K562 (cell line): ENCODE measurements at regions not wholly inside any gene's neighbourhood (a gene's known extent, or its start where the extent isn't known, plus 50 kb on each side); places are given as distances from the start of the nearest gene placed in this dataset.
"Not testable (repeated sequence)": the region's sequence is repeated elsewhere in the genome, so short reads cannot be mapped to it uniquely, and the experiment has no call there.

ENCODE experiments used
- ATAC-seq: fragments of 200-7000 bp; cut with Tn5 transposase; 3 replicates; pipeline ENCODE4 v1.9.1; 2020; ENCODE audit warnings: moderate library complexity
- BruUV-seq: library from RNA; stranded (reverse); fragments of 400-500 nt; replicated peaks from 2 replicates; lab custom pipeline; 2021; lab: Mats Ljungman, UMichigan
- CTCF ChIA-PET: fragments of 300-600 bp; formaldehyde crosslinking; extraction: SDS; loops from one replicate; lab custom pipeline; 2021; ENCODE audit warnings: low intra/inter-chr PET ratio; lab: Yijun Ruan, JAX
- POLR2A ChIA-PET: fragments of 300-600, 350-650 bp; sonication (Branson Sonifier 250); formaldehyde crosslinking; extraction: SDS; loops from one replicate; lab custom pipeline; 2021; ENCODE audit warnings: antibody characterized with exemption, inconsistent platforms; lab: Yijun Ruan, JAX
- DNase-seq, 4 experiments: peaks; one replicate each; pipeline versions ENCODE4 v3.0.0 to v3.0.0-alpha.2; 2011 to 2018; ENCODE audit warnings: low spot score in 3 of 4, mixed read lengths in 3 of 4; ENCODE audit errors: extremely low read depth in 1 of 4
- FAIRE-seq: peaks from 2 replicates; lab custom pipeline; 2011; peaks lifted over from hg19 to GRCh38; lab: Jason Lieb, UNC
- H2AFZ ChIP-seq: 2 replicates; pipeline ENCODE4 v1.6.0; 2011; ENCODE audit warnings: low read depth, low read length, control low read depth, inconsistent platforms
- H3K27ac ChIP-seq: fragments of 200-600 bp; 3 replicates; pipeline ENCODE4 v1.8.0; 2011; ENCODE audit warnings: low read depth, mild to moderate bottlenecking, control low read depth, inconsistent platforms, low read length, moderate library complexity, mixed read lengths; ENCODE audit errors: extremely low read depth
- H3K27me3 ChIP-seq, 2 experiments: fragments of 300-600 bp in 1 of 2; 2 replicates in 1 of 2; 3 replicates in 1 of 2; pipeline versions ENCODE4 v1.6.0 to v1.8.0; 2011; ENCODE audit warnings: inconsistent platforms in 2 of 2, low read length in 2 of 2, mild to moderate bottlenecking in 1 of 2, mixed read lengths in 1 of 2, moderate library complexity in 1 of 2; ENCODE audit not compliant: control insufficient read depth in 2 of 2, insufficient read depth in 2 of 2
- H3K36me3 ChIP-seq: fragments of 300-600 bp; 3 replicates; pipeline ENCODE4 v1.8.0; 2011; ENCODE audit warnings: mild to moderate bottlenecking, low read length, inconsistent platforms; ENCODE audit not compliant: control insufficient read depth, insufficient read depth
- H3K4me1 ChIP-seq, 2 experiments: fragments of 200-600 bp in 1 of 2; replicated peaks in 1 of 2; 2 replicates in 1 of 2; 3 replicates in 1 of 2; pipeline versions ENCODE4 v1.5.1 to v1.8.0; 2011; ENCODE audit warnings: inconsistent platforms in 2 of 2, low read length in 2 of 2, mild to moderate bottlenecking in 1 of 2, mixed read lengths in 1 of 2, moderate library complexity in 1 of 2; ENCODE audit not compliant: control insufficient read depth in 2 of 2, insufficient read depth in 2 of 2
- H3K4me2 ChIP-seq: 2 replicates; pipeline ENCODE4 v1.6.1; 2011; ENCODE audit warnings: low read length, control low read depth, inconsistent platforms, mixed read lengths; ENCODE audit not compliant: insufficient read depth
- H3K4me3 ChIP-seq: fragments of 200-600 bp; sonication (generic), shearing (Covaris generic); 2 replicates; pipeline ENCODE4 v1.5.1; 2016; ENCODE audit warnings: control low read depth, inconsistent platforms
- H3K79me2 ChIP-seq: fragments of 200-600 bp; 3 replicates; pipeline ENCODE4 v1.8.0; 2011; ENCODE audit warnings: low read length, inconsistent platforms; ENCODE audit not compliant: control insufficient read depth, insufficient read depth
- H3K9ac ChIP-seq, 2 experiments: 2 replicates each; pipeline versions ENCODE4 v1.6.0 to v1.6.1; 2011; ENCODE audit warnings: low read depth in 2 of 2, low read length in 2 of 2, control low read depth in 1 of 2, inconsistent platforms in 1 of 2, mild to moderate bottlenecking in 1 of 2, mixed read lengths in 1 of 2; ENCODE audit not compliant: insufficient read depth in 1 of 2
- H3K9me1 ChIP-seq: one replicate; pipeline ENCODE4 v1.6.0; 2011; ENCODE audit warnings: inconsistent platforms, mild to moderate bottlenecking, low read length, moderate library complexity; ENCODE audit not compliant: control insufficient read depth, insufficient read depth
- H3K9me3 ChIP-seq: replicated peaks from 2 replicates; pipeline ENCODE4 v1.5.1; 2011; ENCODE audit warnings: low read depth, low read length, inconsistent platforms; ENCODE audit not compliant: control insufficient read depth, insufficient read depth
- H4K20me1 ChIP-seq: replicated peaks from 2 replicates; pipeline ENCODE4 v1.6.1; 2011; ENCODE audit warnings: low read length, inconsistent platforms, mixed read lengths; ENCODE audit not compliant: control insufficient read depth, insufficient read depth
- BACH1 ChIP-seq: fragments of 200-800 bp; sonication (Bioruptor generic); IDR thresholded peaks from 2 replicates; pipeline ENCODE4 v1.6.1; 2016; ENCODE audit warnings: missing genetic modification characterization, missing compliant biosample characterization
- RAD51 ChIP-seq: fragments of 450-650 bp; IDR thresholded peaks from 2 replicates; pipeline ENCODE4 v1.7.1; 2016; ENCODE audit warnings: low read depth, mild to moderate bottlenecking, borderline replicate concordance
- ZEB2 ChIP-seq: fragments of 450-650 bp; IDR thresholded peaks from 2 replicates; pipeline ENCODE4 v1.6.1; 2016
- ZNF384 ChIP-seq: IDR thresholded peaks from 2 replicates; pipeline ENCODE4 v1.6.1; 2012; ENCODE audit warnings: low read depth, low read length, improper control_type of control experiment
- ZNF780A ChIP-seq: fragments of 250-450 bp; sonication (Bioruptor Pico); IDR thresholded peaks from 2 replicates; pipeline ENCODE4 v1.5.0; 2021; ENCODE audit warnings: mild to moderate bottlenecking
- ZSCAN29 ChIP-seq: fragments of 450-650 bp; IDR thresholded peaks from 2 replicates; pipeline ENCODE4 v1.6.1; 2017
- whole genome bisulfite sequencing: fragments of 100-300 bp; shearing (Covaris generic); methylation state at CpG from one replicate; pipeline ENCODE4 v1.1.6; 2016; ENCODE audit warnings: low coverage, mixed read lengths; ENCODE audit not compliant: insufficient coverage; ENCODE audit errors: missing lambda C conversion rate; 5-methylcytosine and 5-hydroxymethylcytosine counted together
- in situ Hi-C: fragments of 300-500 bp; cut with MboI; formaldehyde crosslinking; loops from 4 replicates; pipeline ENCODE4 v1.15.0; 2018; ENCODE audit warnings: inconsistent platforms, mixed read lengths
- intact Hi-C: fragments of 100-400 bp; cut with micrococcal nuclease; formaldehyde crosslinking; loops from 2 replicates; pipeline ENCODE4 v1.14.2; 2022

GRCh38 chr18:22284581-22285360 is 115.4 kb downstream of the GATA6 start:
- Histone ChIP-seq H3K4me3 (no peak overlapping the region), H3K27me3 (peaks cover 7 to 9% of the 10 kb centered on the region in 2 experiments; a peak in 3 of 5 replicates), H3K4me1 (no peaks in the 10 kb centered on the region), H4K20me1 (no peaks in the 10 kb centered on the region), H3K79me2 (no peaks in the 10 kb centered on the region), H2AFZ (no peak overlapping the region), H3K27ac (no peak overlapping the region), H3K9me3 (no peaks in the 10 kb centered on the region), H3K36me3 (no peaks in the 10 kb centered on the region), H3K9me1 (no peaks in the 10 kb centered on the region), H3K4me2 (no peak overlapping the region), H3K9ac (no peak overlapping the region)
- ATAC-seq (no peak), FAIRE-seq (no peak), DNase-seq (no peak)
- TF ChIP-seq ZNF384 = no peak
- TF ChIP-seq ZEB2 = no peak
- no peak for TF ChIP-seq RAD51
- no peak for TF ChIP-seq ZNF780A (CRISPR knock-in tag)
- no peak for TF ChIP-seq BACH1 (tag)
- no peak for TF ChIP-seq ZSCAN29
- POLR2A ChIA-PET = no interaction called here
- intact Hi-C loops (no loop called here), in situ Hi-C loops (no loop called here)
- CTCF ChIA-PET = no interaction called here
- WGBS = 2% methylated on average over 3 of the region's 3 CpGs
- no TSS peak for BruUV-seq

GRCh38 chr18:22283855-22284254 is 114.5 kb downstream of the GATA6 start:
- H2AFZ ChIP-seq, H3K9me3 ChIP-seq, H3K79me2 ChIP-seq, BruUV-seq, POLR2A ChIA-PET, H3K9ac ChIP-seq, H3K27ac ChIP-seq, in situ Hi-C loops, H4K20me1 ChIP-seq, H3K9me1 ChIP-seq, ATAC-seq, H3K4me2 ChIP-seq, CTCF ChIA-PET, H3K4me1 ChIP-seq, H3K4me3 ChIP-seq, DNase-seq, FAIRE-seq, intact Hi-C loops, H3K36me3 ChIP-seq: not testable (repeated sequence)
- WGBS = 4% methylated on average over 4 of the region's 4 CpGs
- peaks cover 7 to 15% of the 10 kb centered on the region in 2 experiments; a peak in 3 of 5 replicates for H3K27me3 ChIP-seq
